C4-2B (cell line): ENCODE measurements at regions not wholly inside any gene's neighbourhood (a gene's known extent, or its start where the extent isn't known, plus 50 kb on each side); places are given as distances from the start of the nearest gene placed in this dataset.
"Not testable (repeated sequence)": the region's sequence is repeated elsewhere in the genome, so short reads cannot be mapped to it uniquely, and the experiment has no call there.

Experiments
- CTCF ChIP-seq: fragments of 450-650 bp; conservative IDR thresholded peaks from 2 replicates; pipeline ENCODE4 v1.5.1; 2017; ENCODE audit warnings: mild to moderate bottlenecking
- ZFX ChIP-seq: fragments of 450-650 bp; IDR thresholded peaks from 2 replicates; pipeline ENCODE4 v1.6.1; 2017

DNA sequence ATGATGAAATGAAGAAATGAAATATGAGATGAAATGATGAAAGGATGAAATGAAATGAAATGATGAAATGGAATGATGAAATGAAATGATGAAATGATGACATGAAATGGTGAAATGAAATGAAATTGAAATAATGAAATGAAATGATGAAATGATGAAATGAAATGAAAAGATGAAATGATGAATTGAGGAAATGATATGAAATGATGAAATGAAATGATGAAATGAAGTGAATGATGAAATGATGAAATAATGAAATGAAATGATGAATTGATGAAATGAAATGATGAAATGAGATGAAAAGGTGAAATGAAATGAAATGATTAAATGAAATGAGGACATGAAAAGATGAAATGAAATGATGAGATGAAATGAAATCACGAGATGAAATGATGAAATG lies 639.2 kb downstream of the GOLGA6L6 start:
- not testable (repeated sequence) for TF ChIP-seq CTCF, ZFX
